Cerebellar cortex (tissue), 1 donor: ENCODE measurements at regions not wholly inside any gene's neighbourhood (a gene's known extent, or its start where the extent isn't known, plus 50 kb on each side); places are given as distances from the start of the nearest gene placed in this dataset.

Experiments used
- DNase-seq: peaks from one replicate; pipeline ENCODE4 v3.0.0-alpha.2; 2015; ENCODE audit warnings: low spot score

- no peak for DNase-seq
Observed at GRCh38 chr3:74693696-74694393, 79.4 kb upstream of the CNTN3 start.

- DNase-seq, result no peak
Observed at GRCh38 chr3:74693251-74693650, 78.8 kb upstream of the CNTN3 start.

GRCh38 chr3:74691946-74692345 is 77.5 kb upstream of the CNTN3 start:
- DNase-seq, result no peak

- no peak for DNase-seq
Observed at GRCh38 chr3:74673326-74673725, 58.9 kb upstream of the CNTN3 start.

- DNase-seq, result no peak
Observed at GRCh38 chr3:74664606-74665005, 50.1 kb upstream of the CNTN3 start.
